ENCODE measurements at regions not wholly inside any gene's neighbourhood (a gene's known extent, or its start where the extent isn't known, plus 50 kb on each side); places are given as distances from the start of the nearest gene placed in this dataset.

GRCh38 chr15:69658411-69658945, 205.9 kb downstream of the RPLP1 start:
- in situ Hi-C loops (cut with MboI; ENCODE audit: low sequenced_read_pairs) (no loop called here), intact Hi-C loops (cut with micrococcal nuclease) (no loop called here), dilution Hi-C loops (cut with HindIII; ENCODE audit: low sequenced_read_pairs, unreplicated experiment) (no loop called here)
- H4K5ac ChIP-seq (ENCODE audit: low read depth, low read length): no peak overlapping the region
- ATAC-seq (ENCODE audit: low read depth): no peak
- H2BK120ac ChIP-seq (ENCODE audit: low read depth, low read length): no peak overlapping the region
- no peaks in the 10 kb centered on the region for H3K79me1 ChIP-seq (ENCODE audit: low read depth in 1 of 2, low read length in 2 of 2)
- CTCF ChIA-PET: no interaction called here
- no peaks in the 10 kb centered on the region for H3K4me1 ChIP-seq (ENCODE audit: control insufficient read depth, insufficient read depth, low read length)
- peaks cover 2% of the 10 kb centered on the region; the same call in 1 of the 2 replicates for H3K9me3 ChIP-seq (ENCODE audit: control insufficient read depth, insufficient read depth, low read length)
- DNase-seq: no peak
- no peak overlapping the region for H4K8ac ChIP-seq (ENCODE audit: low read depth in 2 of 2, low read length in 2 of 2)
- H2BK5ac ChIP-seq (ENCODE audit: low read depth, low read length, poor library complexity, severe bottlenecking): no peak overlapping the region
- no peak overlapping the region for H2AK5ac ChIP-seq (ENCODE audit: low read depth, low read length)
- no peak overlapping the region for H3K27ac ChIP-seq (ENCODE audit: insufficient read depth, low read length)
- H3K36me3 ChIP-seq (ENCODE audit: control insufficient read depth, insufficient read depth, low read length): no peaks in the 10 kb centered on the region
- H3K9ac ChIP-seq (ENCODE audit: low read depth, low read length): no peak overlapping the region
- H4K20me1 ChIP-seq (ENCODE audit: insufficient read depth, low read length): no peaks in the 10 kb centered on the region; the same call in 1 of the 2 replicates
- H3K4me3 ChIP-seq (ENCODE audit: insufficient read depth, low read depth, low read length): no peak overlapping the region
- no peak overlapping the region for H2AFZ ChIP-seq (replicated peaks; ENCODE audit: low read length, poor library complexity)
- no peak overlapping the region for H3K56ac ChIP-seq (ENCODE audit: extremely low read depth, insufficient read depth, low read length)
- H3K4ac ChIP-seq (ENCODE audit: low read depth, low read length): no peak overlapping the region
- H3K4me2 ChIP-seq (ENCODE audit: low read depth, low read length): no peak overlapping the region
- BruUV-seq (replicated peaks): no TSS peak
- H2BK15ac ChIP-seq (ENCODE audit: low read depth, low read length): no peak overlapping the region
- no peak overlapping the region for H3K23ac ChIP-seq (ENCODE audit: low read depth, low read length)
- TF ChIP-seq ELK1 (IDR thresholded peaks at IDR 0.05; ENCODE audit: borderline replicate concordance, low read depth, low read length) (no peak), USF2 (IDR thresholded peaks at IDR 0.05; ENCODE audit: low read depth, low read length) (no peak), MAZ (IDR thresholded peaks at IDR 0.05; ENCODE audit: borderline replicate concordance, low read depth, low read length) (no peak), RCOR1 (IDR thresholded peaks at IDR 0.05; ENCODE audit: insufficient replicate concordance, low read length) (no peak), NFE2L2 (IDR thresholded peaks at IDR 0.05; ENCODE audit: low read depth, low read length) (no peak)
- peaks cover 3% of the 10 kb centered on the region; the same call in 1 of the 2 replicates for H3K9me1 ChIP-seq (ENCODE audit: insufficient read depth, low read length)
- H3K18ac ChIP-seq (ENCODE audit: low read depth, low read length): no peak overlapping the region
- no peak overlapping the region for H2AK9ac ChIP-seq (replicated peaks; ENCODE audit: low read depth, low read length, poor library complexity)
- WGBS, 2 experiments (ENCODE audit: extremely low coverage in 2 of 2, insufficient read length in 1 of 2): no CpG with 5 or more reads among the region's 8 CpGs
- POLR2A ChIA-PET (ENCODE audit: unreplicated experiment): no interaction called here
- H3K27me3 ChIP-seq (ENCODE audit: control insufficient read depth, insufficient read depth, low read length): peaks cover 59% of the 10 kb centered on the region
- H4K91ac ChIP-seq (ENCODE audit: insufficient read depth, low read depth, low read length): no peak overlapping the region
- no peak overlapping the region for H2BK20ac ChIP-seq (ENCODE audit: low read depth, low read length)
- H3K14ac ChIP-seq (replicated peaks; ENCODE audit: low read depth, low read length): no peak overlapping the region
